ENCODE measurements at regions not wholly inside any gene's neighbourhood (a gene's known extent, or its start where the extent isn't known, plus 50 kb on each side); places are given as distances from the start of the nearest gene placed in this dataset.

- no peak for DNase-seq (ENCODE audit: low read depth)
These were observed 217.9 kb downstream of the SOX4 start for GRCh38 chr6:21811484-21811883.

- DNase-seq (ENCODE audit: low read depth): no peak
These were observed 222.7 kb downstream of the SOX4 start for GRCh38 chr6:21816231-21816630.

GRCh38 chr6:21820442-21820841 lies 226.9 kb downstream of the SOX4 start:
- DNase-seq (ENCODE audit: low read depth): no peak

GRCh38 chr6:21823371-21823770 lies 229.8 kb downstream of the SOX4 start:
- DNase-seq (ENCODE audit: low read depth): no peak

- DNase-seq (ENCODE audit: low read depth): no peak
These were observed 231.1 kb downstream of the SOX4 start for GRCh38 chr6:21824431-21825177.

- DNase-seq (ENCODE audit: low read depth): no peak
These were observed 232.5 kb downstream of the SOX4 start for GRCh38 chr6:21826023-21826422.

- DNase-seq (ENCODE audit: low read depth): no peak
These were observed 233.4 kb downstream of the SOX4 start for GRCh38 chr6:21826904-21827303.

GRCh38 chr6:21827425-21828202 lies 234.1 kb downstream of the SOX4 start:
- DNase-seq (ENCODE audit: low read depth): no peak

GRCh38 chr6:21828704-21829103 lies 235.2 kb downstream of the SOX4 start:
- DNase-seq (ENCODE audit: low read depth): no peak

GRCh38 chr6:21829126-21829525 lies 235.6 kb downstream of the SOX4 start:
- no peak for DNase-seq (ENCODE audit: low read depth)

GRCh38 chr6:21831521-21832291 lies 238.2 kb downstream of the SOX4 start:
- DNase-seq (ENCODE audit: low read depth): peak; percentile 29

GRCh38 chr6:21836277-21836676 lies 242.7 kb downstream of the SOX4 start:
- DNase-seq (ENCODE audit: low read depth): no peak

- DNase-seq (ENCODE audit: low read depth): no peak
These were observed 243.3 kb downstream of the SOX4 start for GRCh38 chr6:21836772-21837425.

- DNase-seq (ENCODE audit: low read depth): no peak
These were observed 246.9 kb downstream of the SOX4 start for GRCh38 chr6:21840428-21840827.

GRCh38 chr6:21842875-21843645 lies 249.5 kb downstream of the SOX4 start:
- no peak for DNase-seq (ENCODE audit: low read depth)

- no peak for DNase-seq (ENCODE audit: low read depth)
These were observed 250.8 kb downstream of the SOX4 start for GRCh38 chr6:21844120-21844917.

GRCh38 chr6:21845018-21845417 lies 251.5 kb downstream of the SOX4 start:
- no peak for DNase-seq (ENCODE audit: low read depth)

GRCh38 chr6:21845439-21846140 lies 252.0 kb downstream of the SOX4 start:
- no peak for DNase-seq (ENCODE audit: low read depth)

- DNase-seq (ENCODE audit: low read depth): no peak
These were observed 253.2 kb downstream of the SOX4 start for GRCh38 chr6:21846541-21847451.

Measured in GM04503 (cell line).